PC-3 (cell line): ENCODE measurements at regions not wholly inside any gene's neighbourhood (a gene's known extent, or its start where the extent isn't known, plus 50 kb on each side); places are given as distances from the start of the nearest gene placed in this dataset.

Source experiments
- CTCF ChIP-seq: fragments of 300-600 bp; sonication (generic); conservative IDR thresholded peaks from 2 replicates; pipeline ENCODE4 v1.5.1; 2017; ENCODE audit warnings: antibody characterized with exemption, low read depth, mild to moderate bottlenecking, low read length
- EZH2phosphoT487 ChIP-seq: fragments of 300-600 bp; sonication (generic); IDR thresholded peaks from 2 replicates; pipeline ENCODE4 v1.6.1; 2018; ENCODE audit warnings: mild to moderate bottlenecking, antibody characterized with exemption, low read length, borderline replicate concordance

- TF ChIP-seq CTCF (no peak), EZH2phosphoT487 (no peak)
These were observed 230.3 kb downstream of the RAP2B start for GRCh38 chr3:153392363-153392762.
